ENCODE measurements at regions not wholly inside any gene's neighbourhood (a gene's known extent, or its start where the extent isn't known, plus 50 kb on each side); places are given as distances from the start of the nearest gene placed in this dataset.
"Not testable (repeated sequence)": the region's sequence is repeated elsewhere in the genome, so short reads cannot be mapped to it uniquely, and the experiment has no call there.

DNA sequence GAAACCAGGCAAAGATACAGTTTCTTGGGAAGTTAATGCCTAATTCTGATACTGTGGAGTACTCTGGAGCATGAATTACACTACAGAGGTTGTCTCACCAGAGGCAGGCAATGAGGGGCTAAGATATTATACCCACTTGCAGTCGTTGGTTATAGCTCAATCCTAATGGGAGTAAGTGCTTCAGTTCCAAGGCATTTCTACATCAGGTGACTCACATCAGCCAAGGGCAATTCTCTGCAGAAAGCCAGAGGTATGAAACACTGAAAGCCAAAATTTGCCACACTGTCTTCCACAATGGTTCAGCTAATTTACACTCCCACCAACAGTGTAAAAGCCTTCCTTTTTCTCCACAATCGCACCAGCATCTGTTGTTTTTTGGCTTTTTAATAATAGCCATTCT, 174.0 kb upstream of the IL15 start:
- H3K4me3 ChIP-seq (ENCODE audit: low read depth in 1 of 2, low read length in 2 of 2), result no peak overlapping the region
- WGBS, 2 donors, result 51 to 52% methylated on average over 2 of the region's 2 CpGs
- H3K27ac ChIP-seq (ENCODE audit: low read depth in 2 of 2, low read length in 1 of 2), result no peak overlapping the region
- H3K36me3 ChIP-seq (ENCODE audit: control insufficient read depth in 2 of 2, insufficient read depth in 2 of 2, low read length in 1 of 2), result no peaks in the 10 kb centered on the region
- no peaks in the 10 kb centered on the region for H3K4me1 ChIP-seq (ENCODE audit: control insufficient read depth in 2 of 2, insufficient read depth in 2 of 2, low read length in 1 of 2)
- H3K27me3 ChIP-seq (ENCODE audit: control insufficient read depth in 1 of 2, insufficient read depth in 2 of 2, low read length in 2 of 2), result no peaks in the 10 kb centered on the region
- no peaks in the 10 kb centered on the region for H3K9me3 ChIP-seq (ENCODE audit: control insufficient read depth in 2 of 2, insufficient read depth in 1 of 2, low read depth in 1 of 2, low read length in 1 of 2)

- H3K4me3 ChIP-seq (ENCODE audit: low read depth in 1 of 2, low read length in 2 of 2), result no peak overlapping the region
- no peaks in the 10 kb centered on the region for H3K36me3 ChIP-seq (ENCODE audit: control insufficient read depth in 2 of 2, insufficient read depth in 2 of 2, low read length in 1 of 2)
- no peak overlapping the region for H3K27ac ChIP-seq (ENCODE audit: low read depth in 2 of 2, low read length in 1 of 2)
- WGBS, 2 donors, result 38 to 39% methylated on average over 2 of the region's 2 CpGs
- H3K27me3 ChIP-seq (ENCODE audit: control insufficient read depth in 1 of 2, insufficient read depth in 2 of 2, low read length in 2 of 2), result no peaks in the 10 kb centered on the region
- H3K4me1 ChIP-seq (ENCODE audit: control insufficient read depth in 2 of 2, insufficient read depth in 2 of 2, low read length in 1 of 2), result no peaks in the 10 kb centered on the region
- no peaks in the 10 kb centered on the region for H3K9me3 ChIP-seq (ENCODE audit: control insufficient read depth in 2 of 2, insufficient read depth in 1 of 2, low read depth in 1 of 2, low read length in 1 of 2)
These were observed 172.7 kb upstream of the IL15 start for GRCh38 chr4:141463678-141464077.

- Histone ChIP-seq H3K4me1 (ENCODE audit: control insufficient read depth in 2 of 2, insufficient read depth in 2 of 2, low read length in 1 of 2) (no peaks in the 10 kb centered on the region), H3K27ac (ENCODE audit: low read depth in 2 of 2, low read length in 1 of 2) (no peak overlapping the region), H3K27me3 (ENCODE audit: control insufficient read depth in 1 of 2, insufficient read depth in 2 of 2, low read length in 2 of 2) (no peaks in the 10 kb centered on the region), H3K4me3 (ENCODE audit: low read depth in 1 of 2, low read length in 2 of 2) (no peak overlapping the region), H3K36me3 (ENCODE audit: control insufficient read depth in 2 of 2, insufficient read depth in 2 of 2, low read length in 1 of 2) (no peaks in the 10 kb centered on the region), H3K9me3 (ENCODE audit: control insufficient read depth in 2 of 2, insufficient read depth in 1 of 2, low read depth in 1 of 2, low read length in 1 of 2) (no peaks in the 10 kb centered on the region)
- 41 to 43% methylated on average over 1 of the region's 1 CpG for WGBS, 2 donors
These were observed 172.0 kb upstream of the IL15 start for GRCh38 chr4:141464366-141464765.

- WGBS, 2 donors, result 94 to 95% methylated on average over 6 of the region's 6 CpGs
- H3K36me3 ChIP-seq (ENCODE audit: control insufficient read depth in 2 of 2, insufficient read depth in 2 of 2, low read length in 1 of 2), result no peaks in the 10 kb centered on the region
- no peaks in the 10 kb centered on the region for H3K4me1 ChIP-seq (ENCODE audit: control insufficient read depth in 2 of 2, insufficient read depth in 2 of 2, low read length in 1 of 2)
- H3K9me3 ChIP-seq (ENCODE audit: control insufficient read depth in 2 of 2, insufficient read depth in 1 of 2, low read depth in 1 of 2, low read length in 1 of 2), result no peaks in the 10 kb centered on the region
- H3K4me3 ChIP-seq (ENCODE audit: low read depth in 1 of 2, low read length in 2 of 2), result no peak overlapping the region
- no peak overlapping the region for H3K27ac ChIP-seq (ENCODE audit: low read depth in 2 of 2, low read length in 1 of 2)
- H3K27me3 ChIP-seq (ENCODE audit: control insufficient read depth in 1 of 2, insufficient read depth in 2 of 2, low read length in 2 of 2), result no peaks in the 10 kb centered on the region
These were observed 171.2 kb upstream of the IL15 start for GRCh38 chr4:141465171-141465570.

- Histone ChIP-seq H3K9me3 (ENCODE audit: control insufficient read depth in 2 of 2, insufficient read depth in 1 of 2, low read depth in 1 of 2, low read length in 1 of 2) (no peaks in the 10 kb centered on the region), H3K4me3 (ENCODE audit: low read depth in 1 of 2, low read length in 2 of 2) (no peak overlapping the region), H3K27ac (ENCODE audit: low read depth in 2 of 2, low read length in 1 of 2) (no peak overlapping the region), H3K36me3 (ENCODE audit: control insufficient read depth in 2 of 2, insufficient read depth in 2 of 2, low read length in 1 of 2) (no peaks in the 10 kb centered on the region), H3K27me3 (ENCODE audit: control insufficient read depth in 1 of 2, insufficient read depth in 2 of 2, low read length in 2 of 2) (no peaks in the 10 kb centered on the region), H3K4me1 (ENCODE audit: control insufficient read depth in 2 of 2, insufficient read depth in 2 of 2, low read length in 1 of 2) (no peaks in the 10 kb centered on the region)
- WGBS, 2 donors, result 59 to 60% methylated on average over 2 of the region's 2 CpGs
These were observed 169.2 kb upstream of the IL15 start for GRCh38 chr4:141467225-141467624.

DNA sequence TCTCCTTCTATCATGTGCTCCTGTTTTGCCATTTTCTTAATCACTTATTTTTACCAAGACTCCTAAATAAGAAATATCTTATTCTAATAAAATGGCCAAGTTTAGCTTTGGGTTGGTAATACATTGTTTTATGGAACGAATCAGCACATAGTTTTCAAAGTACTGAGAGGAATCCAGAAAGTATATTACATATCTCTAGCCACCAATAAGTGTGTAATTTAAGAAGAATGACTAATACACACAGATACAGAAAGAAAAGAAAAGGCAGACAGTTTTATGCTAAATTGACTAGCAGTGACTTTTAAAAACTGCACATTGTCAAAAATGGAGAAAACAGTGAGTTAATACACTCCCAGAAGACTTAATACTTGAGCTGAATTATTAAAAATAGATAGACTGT, 167.0 kb upstream of the IL15 start:
- Histone ChIP-seq H3K9me3 (ENCODE audit: control insufficient read depth in 2 of 2, insufficient read depth in 1 of 2, low read depth in 1 of 2, low read length in 1 of 2) (no peaks in the 10 kb centered on the region), H3K4me1 (ENCODE audit: control insufficient read depth in 2 of 2, insufficient read depth in 2 of 2, low read length in 1 of 2) (no peaks in the 10 kb centered on the region), H3K4me3 (ENCODE audit: low read depth in 1 of 2, low read length in 2 of 2) (no peak overlapping the region), H3K27ac (ENCODE audit: low read depth in 2 of 2, low read length in 1 of 2) (no peak overlapping the region), H3K36me3 (ENCODE audit: control insufficient read depth in 2 of 2, insufficient read depth in 2 of 2, low read length in 1 of 2) (no peaks in the 10 kb centered on the region), H3K27me3 (ENCODE audit: control insufficient read depth in 1 of 2, insufficient read depth in 2 of 2, low read length in 2 of 2) (no peaks in the 10 kb centered on the region)
- WGBS, 2 donors, result 76 to 84% methylated on average over 1 of the region's 1 CpG

- H3K27ac ChIP-seq (ENCODE audit: low read depth in 2 of 2, low read length in 1 of 2), result no peak overlapping the region
- no peaks in the 10 kb centered on the region for H3K4me1 ChIP-seq (ENCODE audit: control insufficient read depth in 2 of 2, insufficient read depth in 2 of 2, low read length in 1 of 2)
- H3K4me3 ChIP-seq (ENCODE audit: low read depth in 1 of 2, low read length in 2 of 2), result no peak overlapping the region
- no peaks in the 10 kb centered on the region for H3K9me3 ChIP-seq (ENCODE audit: control insufficient read depth in 2 of 2, insufficient read depth in 1 of 2, low read depth in 1 of 2, low read length in 1 of 2)
- H3K27me3 ChIP-seq (ENCODE audit: control insufficient read depth in 1 of 2, insufficient read depth in 2 of 2, low read length in 2 of 2), result no peaks in the 10 kb centered on the region
- no peaks in the 10 kb centered on the region for H3K36me3 ChIP-seq (ENCODE audit: control insufficient read depth in 2 of 2, insufficient read depth in 2 of 2, low read length in 1 of 2)
These were observed 163.3 kb upstream of the IL15 start for GRCh38 chr4:141473026-141473540.

GRCh38 chr4:141473952-141474351, 162.4 kb upstream of the IL15 start:
- H3K4me3 ChIP-seq (ENCODE audit: low read depth in 1 of 2, low read length in 2 of 2), result no peak overlapping the region
- H3K4me1 ChIP-seq (ENCODE audit: control insufficient read depth in 2 of 2, insufficient read depth in 2 of 2, low read length in 1 of 2), result no peaks in the 10 kb centered on the region
- H3K36me3 ChIP-seq (ENCODE audit: control insufficient read depth in 2 of 2, insufficient read depth in 2 of 2, low read length in 1 of 2), result no peaks in the 10 kb centered on the region
- H3K27me3 ChIP-seq (ENCODE audit: control insufficient read depth in 1 of 2, insufficient read depth in 2 of 2, low read length in 2 of 2), result no peaks in the 10 kb centered on the region
- no peak overlapping the region for H3K27ac ChIP-seq (ENCODE audit: low read depth in 2 of 2, low read length in 1 of 2)
- H3K9me3 ChIP-seq (ENCODE audit: control insufficient read depth in 2 of 2, insufficient read depth in 1 of 2, low read depth in 1 of 2, low read length in 1 of 2), result no peaks in the 10 kb centered on the region

DNA sequence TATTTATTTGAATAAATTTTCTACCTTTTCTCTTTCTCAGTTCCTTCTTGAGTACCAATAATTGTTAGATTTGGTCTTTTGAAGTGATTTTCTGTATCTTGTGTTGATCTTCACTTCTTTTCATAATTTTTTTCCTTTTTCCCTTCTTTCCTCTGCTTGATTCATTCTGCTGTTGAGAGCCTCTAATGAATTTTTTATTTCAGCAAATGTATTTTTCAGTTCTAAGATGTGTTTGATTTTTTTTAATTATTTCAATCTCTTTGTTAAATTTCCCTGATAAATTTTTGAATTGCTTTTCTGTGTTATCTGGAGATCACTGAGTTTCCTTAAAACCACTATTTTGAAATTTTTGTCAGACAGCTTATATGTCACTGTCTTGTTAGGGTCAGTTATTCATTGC, 155.4 kb upstream of the IL15 start:
- no peak overlapping the region for H3K27ac ChIP-seq (ENCODE audit: low read depth in 2 of 2, low read length in 1 of 2)

GRCh38 chr4:141484298-141484697, 152.1 kb upstream of the IL15 start:
- not testable (repeated sequence) for H3K4me1 ChIP-seq (ENCODE audit: control insufficient read depth in 2 of 2, insufficient read depth in 2 of 2, low read length in 1 of 2); H3K27me3 ChIP-seq (ENCODE audit: control insufficient read depth in 1 of 2, insufficient read depth in 2 of 2, low read length in 2 of 2); H3K36me3 ChIP-seq (ENCODE audit: control insufficient read depth in 2 of 2, insufficient read depth in 2 of 2, low read length in 1 of 2); H3K4me3 ChIP-seq (ENCODE audit: low read depth in 1 of 2, low read length in 2 of 2); H3K9me3 ChIP-seq (ENCODE audit: control insufficient read depth in 2 of 2, insufficient read depth in 1 of 2, low read depth in 1 of 2, low read length in 1 of 2); H3K27ac ChIP-seq (ENCODE audit: low read depth in 2 of 2, low read length in 1 of 2)
- 87 to 94% methylated on average over 12 of the region's 12 CpGs for WGBS, 2 donors

More for the DNA sequence above, 155.4 kb upstream of the IL15 start:
- Histone ChIP-seq H3K27me3 (ENCODE audit: control insufficient read depth in 1 of 2, insufficient read depth in 2 of 2, low read length in 2 of 2) (no peaks in the 10 kb centered on the region), H3K4me3 (ENCODE audit: low read depth in 1 of 2, low read length in 2 of 2) (no peak overlapping the region), H3K4me1 (ENCODE audit: control insufficient read depth in 2 of 2, insufficient read depth in 2 of 2, low read length in 1 of 2) (no peaks in the 10 kb centered on the region), H3K36me3 (ENCODE audit: control insufficient read depth in 2 of 2, insufficient read depth in 2 of 2, low read length in 1 of 2) (no peaks in the 10 kb centered on the region), H3K9me3 (ENCODE audit: control insufficient read depth in 2 of 2, insufficient read depth in 1 of 2, low read depth in 1 of 2, low read length in 1 of 2) (peaks cover 3 to 4% of the 10 kb centered on the region in 2 donors)

Measured in esophagus (tissue), 2 donors.